ENCODE measurements at regions not wholly inside any gene's neighbourhood (a gene's known extent, or its start where the extent isn't known, plus 50 kb on each side); places are given as distances from the start of the nearest gene placed in this dataset.

GRCh38 chr19:5237190-5237780 lies 103.3 kb downstream of the PTPRS start:
- TF ChIP-seq CTCF (IDR thresholded peaks at IDR 0.05), result no peak
- TF ChIP-seq POLR2A (IDR thresholded peaks at IDR 0.05), result no peak

Data from right lobe of liver (tissue), 4 donors.